NCI-H2081 (cell line): ENCODE measurements at regions not wholly inside any gene's neighbourhood (a gene's known extent, or its start where the extent isn't known, plus 50 kb on each side); places are given as distances from the start of the nearest gene placed in this dataset.
A peak's percentile ranks its signal among the peaks of the same experiment; 100 is the strongest.
"Not testable (repeated sequence)": the region's sequence is repeated elsewhere in the genome, so short reads cannot be mapped to it uniquely, and the experiment has no call there.

Source experiments
- DNase-seq, 2 experiments: peaks; one replicate each; lab custom pipeline; 2025; lab: John Stamatoyannopoulos, UW

- DNase-seq: no peak
Observed at GRCh38 chr2:77725045-77725444, 202.9 kb upstream of the LRRTM4 start.

GRCh38 chr2:77734662-77735340 lies 212.6 kb upstream of the LRRTM4 start:
- DNase-seq: not testable (repeated sequence)

- DNase-seq: no peak
Observed at GRCh38 chr2:77737236-77737635, 215.1 kb upstream of the LRRTM4 start.

DNA sequence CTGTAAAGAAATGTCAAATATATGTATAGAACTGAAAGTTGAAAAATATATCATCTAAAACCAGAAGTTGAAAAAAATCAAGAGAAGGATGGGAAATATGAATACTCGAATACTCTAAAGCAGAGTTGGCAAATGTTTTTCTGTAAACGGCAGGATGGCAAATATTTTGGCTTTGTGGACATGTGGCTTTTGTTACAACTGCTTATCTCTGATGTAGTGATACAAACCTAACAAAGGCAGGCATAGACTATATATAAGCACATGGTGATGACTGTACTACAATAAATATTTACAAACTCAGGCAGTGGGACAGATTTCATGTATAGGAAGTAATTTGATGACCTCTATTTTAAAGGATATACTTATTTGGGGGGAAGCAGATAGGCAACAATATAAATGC lies 224.6 kb upstream of the LRRTM4 start:
- peak in 1 of 2 experiments; percentile 23 for DNase-seq

GRCh38 chr2:77753710-77754345 lies 231.7 kb upstream of the LRRTM4 start:
- DNase-seq: peak; percentile 9 to 58

GRCh38 chr2:77767388-77768076 lies 245.4 kb upstream of the LRRTM4 start:
- no peak for DNase-seq

DNA sequence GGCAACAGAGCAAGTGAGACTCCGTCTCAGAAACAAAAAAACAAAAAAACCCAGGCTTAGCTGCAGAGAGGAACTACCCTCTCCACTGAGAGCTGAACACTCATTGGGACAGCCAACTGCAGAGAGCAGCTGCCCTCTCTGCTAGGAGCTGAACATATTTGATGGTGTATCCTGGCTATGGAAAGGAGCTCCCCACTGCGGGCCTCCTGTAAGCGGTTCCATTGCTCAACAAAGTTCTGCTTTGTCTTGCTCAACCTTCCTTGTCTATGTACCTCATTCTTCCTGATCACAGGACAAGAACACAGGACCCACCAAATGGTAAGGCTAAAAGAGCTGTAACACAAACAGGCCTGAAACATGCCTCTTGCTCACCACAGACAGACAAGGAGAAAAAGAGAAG lies 246.3 kb upstream of the LRRTM4 start:
- no peak for DNase-seq

DNA sequence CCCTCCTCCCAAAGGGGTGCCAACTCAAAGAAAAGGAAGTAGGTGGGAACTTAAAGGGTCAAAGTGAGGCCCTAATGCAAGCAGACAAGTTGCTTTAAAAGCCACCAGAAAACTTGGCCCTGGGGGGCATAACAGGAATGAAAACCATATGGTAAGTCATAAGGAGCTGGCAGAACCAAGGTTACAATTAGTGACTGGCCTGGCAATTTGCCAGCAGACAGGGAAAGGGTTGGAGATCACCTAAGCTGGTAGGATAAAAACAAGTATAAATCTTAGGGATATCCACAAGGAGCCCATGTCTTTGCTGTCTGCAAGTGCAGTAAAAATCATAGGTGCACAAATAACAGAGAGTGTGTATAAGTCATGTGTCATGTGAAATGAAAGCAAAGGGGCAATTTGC lies 256.7 kb upstream of the LRRTM4 start:
- no peak for DNase-seq

- not testable (repeated sequence) for DNase-seq
Observed at GRCh38 chr2:77793500-77793899, 271.3 kb upstream of the LRRTM4 start.

DNA sequence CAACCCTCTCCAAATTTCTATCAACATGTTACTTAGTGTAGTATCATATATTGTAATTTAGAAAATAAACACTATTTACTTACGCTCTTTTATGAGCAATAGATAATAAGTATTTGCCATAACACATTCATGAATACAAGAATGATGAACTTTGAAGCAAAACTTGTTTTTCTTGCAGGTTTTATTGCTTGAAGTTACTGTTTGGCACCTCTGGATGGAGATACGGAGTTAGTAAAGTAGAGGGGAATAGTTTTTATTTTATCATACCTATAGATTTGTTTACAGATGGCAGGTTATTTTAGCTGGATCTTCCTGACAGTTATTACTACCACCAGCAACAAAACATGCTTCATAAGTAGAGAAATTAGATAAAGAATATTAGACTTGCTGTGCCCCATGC lies 274.2 kb upstream of the LRRTM4 start:
- no peak for DNase-seq

GRCh38 chr2:77797088-77797487 lies 274.9 kb upstream of the LRRTM4 start:
- DNase-seq: no peak

DNA sequence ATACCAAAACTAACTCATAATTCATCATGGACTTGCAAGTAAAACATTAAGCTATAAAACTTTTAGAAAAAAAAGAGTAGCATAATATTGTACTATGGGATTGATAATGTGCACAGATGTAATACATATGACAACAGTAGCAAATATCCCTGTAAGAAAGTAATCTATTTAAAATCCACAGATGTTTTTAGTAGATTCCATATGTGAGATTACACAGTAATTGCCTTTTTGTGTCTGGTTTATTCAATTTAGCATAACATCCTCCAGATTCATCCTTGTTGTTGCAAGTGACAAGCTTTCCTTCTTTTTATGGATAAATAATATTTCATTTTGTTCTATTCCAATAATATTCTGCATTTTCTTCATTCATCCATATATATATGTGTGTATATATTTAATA lies 278.2 kb upstream of the LRRTM4 start:
- no peak for DNase-seq

GRCh38 chr2:77807531-77808215 lies 285.5 kb upstream of the LRRTM4 start:
- no peak for DNase-seq

GRCh38 chr2:77808599-77808998 lies 286.4 kb upstream of the LRRTM4 start:
- no peak for DNase-seq

- DNase-seq: no peak
Observed at GRCh38 chr2:77813599-77813998, 291.4 kb upstream of the LRRTM4 start.

DNA sequence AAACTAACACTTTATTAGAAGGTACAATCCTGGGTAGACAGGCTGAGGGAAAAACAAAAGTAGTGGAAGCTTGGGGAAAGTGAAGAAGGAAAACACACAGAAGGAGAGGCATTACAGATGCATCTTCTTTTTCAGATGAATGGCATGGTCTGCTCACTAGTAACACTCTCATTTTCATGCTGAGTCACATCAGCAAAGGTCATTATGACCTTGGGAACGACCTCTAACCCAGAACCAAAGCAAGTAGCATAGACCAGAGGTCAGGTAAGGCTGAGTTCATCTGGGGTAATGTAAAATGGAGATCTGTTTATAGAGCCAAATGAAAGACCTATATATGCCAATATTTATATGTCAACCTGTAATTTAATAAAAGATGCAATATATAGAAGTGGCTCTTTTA lies 294.4 kb upstream of the LRRTM4 start:
- DNase-seq: no peak

DNA sequence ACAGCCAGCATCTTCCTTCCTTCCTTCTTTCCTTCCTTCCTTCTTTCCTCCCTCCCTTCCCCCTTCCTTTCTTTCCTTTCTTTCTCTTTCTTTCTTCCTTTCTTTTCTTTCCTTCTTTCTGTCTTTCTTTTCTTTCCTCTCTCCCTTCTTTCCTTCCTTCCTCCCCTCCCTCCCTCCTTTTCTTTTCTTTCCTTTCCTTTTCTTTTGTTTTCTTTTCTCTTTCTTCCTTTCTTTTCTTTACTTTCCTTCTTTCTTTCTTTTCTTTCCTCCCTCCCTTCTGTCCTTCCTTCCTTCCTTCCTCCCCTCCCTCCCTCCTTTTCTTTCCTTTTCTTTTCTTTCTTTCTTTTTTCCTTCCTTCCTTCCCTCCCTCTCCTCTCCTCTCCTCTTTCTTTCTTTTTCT lies 296.0 kb upstream of the LRRTM4 start:
- no peak for DNase-seq

- DNase-seq: no peak
Observed at GRCh38 chr2:77823028-77823427, 300.9 kb upstream of the LRRTM4 start.

DNA sequence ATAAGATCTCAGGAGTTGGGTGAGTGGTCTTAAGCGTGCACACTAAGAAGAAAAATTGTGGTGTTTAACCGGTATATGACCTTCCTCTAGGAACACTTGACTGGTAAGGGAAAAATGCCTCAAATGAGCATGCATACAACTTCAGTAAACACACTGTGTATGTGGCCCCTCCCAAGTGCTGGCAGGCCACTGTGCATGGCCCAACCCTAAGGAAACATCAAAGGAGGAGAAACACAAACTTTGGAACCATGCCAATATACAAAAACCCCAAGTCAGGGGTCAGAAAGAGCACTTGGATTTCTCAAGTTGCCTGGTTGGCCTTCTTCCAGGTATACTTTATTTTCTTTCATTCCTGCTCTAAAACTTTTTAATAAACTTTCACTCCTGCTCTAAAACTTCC lies 308.9 kb upstream of the LRRTM4 start:
- DNase-seq: no peak

- DNase-seq: no peak
Observed at GRCh38 chr2:77831471-77831870, 309.3 kb upstream of the LRRTM4 start.

DNA sequence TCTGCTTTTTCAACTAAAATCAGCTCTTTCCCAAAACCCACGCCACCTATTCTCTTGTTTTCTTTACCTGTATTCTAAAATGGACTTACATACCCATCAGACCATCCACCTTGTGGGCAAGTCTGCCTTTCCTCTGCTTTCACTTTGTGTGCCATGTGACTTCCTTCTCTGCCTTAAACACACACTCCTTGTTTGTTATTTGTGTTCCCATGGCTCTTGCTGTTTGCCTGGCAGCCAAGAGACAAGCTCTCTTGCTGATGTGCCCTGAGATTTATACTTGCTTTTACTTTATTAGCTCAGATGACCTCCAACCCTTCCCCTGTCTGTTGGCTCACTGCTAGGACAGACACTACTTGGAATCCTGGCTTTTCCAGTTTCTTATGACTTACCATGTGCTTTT lies 309.7 kb upstream of the LRRTM4 start:
- no peak for DNase-seq

DNA sequence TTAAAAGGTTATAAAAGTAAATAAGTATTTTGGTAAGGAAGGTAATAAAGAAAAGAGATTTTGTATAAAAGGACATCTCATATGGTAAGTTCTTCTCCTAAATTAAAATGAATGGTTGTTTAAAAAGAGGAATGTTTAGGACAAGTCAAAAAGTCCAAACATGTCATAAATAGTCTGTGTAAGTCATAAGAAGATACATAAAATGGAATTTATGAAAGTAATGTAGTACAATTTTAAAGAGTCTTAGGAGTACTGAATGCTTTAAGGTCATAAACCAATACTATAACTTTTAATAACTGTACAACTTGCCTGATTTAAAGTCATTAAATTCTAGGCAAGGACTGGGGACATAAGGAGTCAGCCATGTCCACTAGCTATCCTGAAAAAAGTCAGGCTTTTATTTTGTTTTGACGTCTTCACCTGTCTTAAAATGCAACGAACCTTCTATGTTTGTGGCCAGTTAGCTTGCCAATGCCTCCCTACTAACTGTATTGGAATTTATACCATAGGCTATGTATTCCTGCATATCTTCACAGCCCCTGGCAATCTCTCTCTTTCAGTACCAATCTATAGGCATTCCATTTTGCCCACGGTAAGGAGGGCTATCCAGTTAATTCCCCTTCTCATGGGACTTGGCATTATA lies 312.3 kb upstream of the LRRTM4 start:
- DNase-seq: no peak
